IPS-NIHi7 (cell line): ENCODE measurements at regions not wholly inside any gene's neighbourhood (a gene's known extent, or its start where the extent isn't known, plus 50 kb on each side); places are given as distances from the start of the nearest gene placed in this dataset.
A peak's percentile ranks its signal among the peaks of the same experiment; 100 is the strongest.
"Not testable (repeated sequence)": the region's sequence is repeated elsewhere in the genome, so short reads cannot be mapped to it uniquely, and the experiment has no call there.

ENCODE experiments used
- DNase-seq: peaks from one replicate; pipeline ENCODE4 v3.0.0; 2012; ENCODE audit warnings: mixed read lengths; ENCODE audit errors: extremely low spot score

- DNase-seq = no peak
Measured at GRCh38 chr15:95684693-95685115, 645.8 kb upstream of the NR2F2 start.

- DNase-seq = no peak
Measured at GRCh38 chr15:95687061-95687460, 643.4 kb upstream of the NR2F2 start.

- no peak for DNase-seq
Measured at GRCh38 chr15:95687686-95688085, 642.8 kb upstream of the NR2F2 start.

GRCh38 chr15:95690631-95691340 lies 639.7 kb upstream of the NR2F2 start:
- DNase-seq = no peak

- DNase-seq = no peak
Measured at GRCh38 chr15:95693917-95694316, 636.6 kb upstream of the NR2F2 start.

GRCh38 chr15:95698230-95698629 lies 632.3 kb upstream of the NR2F2 start:
- DNase-seq = no peak

- no peak for DNase-seq
Measured at GRCh38 chr15:95698951-95699350, 631.5 kb upstream of the NR2F2 start.

GRCh38 chr15:95699578-95699977 lies 630.9 kb upstream of the NR2F2 start:
- no peak for DNase-seq

- DNase-seq = not testable (repeated sequence)
Measured at GRCh38 chr15:95700692-95701091, 629.8 kb upstream of the NR2F2 start.

- no peak for DNase-seq
Measured at GRCh38 chr15:95701410-95701809, 629.1 kb upstream of the NR2F2 start.

- no peak for DNase-seq
Measured at GRCh38 chr15:95709959-95710695, 620.4 kb upstream of the NR2F2 start.

GRCh38 chr15:95712785-95713184 lies 617.7 kb upstream of the NR2F2 start:
- no peak for DNase-seq

- no peak for DNase-seq
Measured at GRCh38 chr15:95713324-95713723, 617.2 kb upstream of the NR2F2 start.

- no peak for DNase-seq
Measured at GRCh38 chr15:95715116-95715903, 615.2 kb upstream of the NR2F2 start.

- DNase-seq = peak; percentile 21
Measured at GRCh38 chr15:95715906-95716656, 614.4 kb upstream of the NR2F2 start.

GRCh38 chr15:95716708-95717107 lies 613.8 kb upstream of the NR2F2 start:
- no peak for DNase-seq

GRCh38 chr15:95718441-95718840 lies 612.1 kb upstream of the NR2F2 start:
- no peak for DNase-seq

- DNase-seq = no peak
Measured at GRCh38 chr15:95724908-95725633, 605.4 kb upstream of the NR2F2 start.

- no peak for DNase-seq
Measured at GRCh38 chr15:95726891-95727290, 603.6 kb upstream of the NR2F2 start.

GRCh38 chr15:95733931-95734330 lies 596.6 kb upstream of the NR2F2 start:
- DNase-seq = no peak
